DND-41 (cell line): ENCODE measurements at regions not wholly inside any gene's neighbourhood (a gene's known extent, or its start where the extent isn't known, plus 50 kb on each side); places are given as distances from the start of the nearest gene placed in this dataset.

Experiments
- EZH2 ChIP-seq: IDR thresholded peaks from 3 replicates; pipeline ENCODE4 v1.6.1; 2012; ENCODE audit warnings: borderline replicate concordance, low read depth, mild to moderate bottlenecking, moderate library complexity, low read length, inconsistent platforms; ENCODE audit not compliant: severe bottlenecking
- TF ChIP-seq, protein P1 (sequence below): IDR thresholded peaks from 2 replicates; pipeline ENCODE4 v1.5.1; 2012; ENCODE audit warnings: borderline replicate concordance, low read length, moderate library complexity, mild to moderate bottlenecking; ENCODE audit not compliant: poor library complexity, severe bottlenecking; ENCODE audit errors: extremely low read depth

DNA sequence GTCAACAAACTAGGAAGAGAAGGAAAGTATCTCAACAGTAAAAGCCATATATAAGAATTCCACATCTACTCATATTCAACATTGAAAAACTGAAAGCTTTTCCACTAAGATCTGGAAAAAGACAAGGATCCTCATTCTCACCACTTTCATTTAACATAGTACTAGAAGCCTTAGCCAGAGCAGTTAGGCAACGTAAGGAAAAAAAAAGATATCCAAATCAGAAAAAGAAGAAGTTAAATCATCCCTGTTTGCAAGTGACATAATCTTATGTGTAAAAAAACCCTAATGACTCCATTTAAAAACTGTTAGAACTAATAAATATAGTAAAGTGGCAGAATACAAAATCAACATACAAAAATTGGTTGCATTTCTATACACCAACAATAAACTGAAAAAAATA, 426.2 kb downstream of the BCAT1 start:
- TF ChIP-seq, protein P1, sequence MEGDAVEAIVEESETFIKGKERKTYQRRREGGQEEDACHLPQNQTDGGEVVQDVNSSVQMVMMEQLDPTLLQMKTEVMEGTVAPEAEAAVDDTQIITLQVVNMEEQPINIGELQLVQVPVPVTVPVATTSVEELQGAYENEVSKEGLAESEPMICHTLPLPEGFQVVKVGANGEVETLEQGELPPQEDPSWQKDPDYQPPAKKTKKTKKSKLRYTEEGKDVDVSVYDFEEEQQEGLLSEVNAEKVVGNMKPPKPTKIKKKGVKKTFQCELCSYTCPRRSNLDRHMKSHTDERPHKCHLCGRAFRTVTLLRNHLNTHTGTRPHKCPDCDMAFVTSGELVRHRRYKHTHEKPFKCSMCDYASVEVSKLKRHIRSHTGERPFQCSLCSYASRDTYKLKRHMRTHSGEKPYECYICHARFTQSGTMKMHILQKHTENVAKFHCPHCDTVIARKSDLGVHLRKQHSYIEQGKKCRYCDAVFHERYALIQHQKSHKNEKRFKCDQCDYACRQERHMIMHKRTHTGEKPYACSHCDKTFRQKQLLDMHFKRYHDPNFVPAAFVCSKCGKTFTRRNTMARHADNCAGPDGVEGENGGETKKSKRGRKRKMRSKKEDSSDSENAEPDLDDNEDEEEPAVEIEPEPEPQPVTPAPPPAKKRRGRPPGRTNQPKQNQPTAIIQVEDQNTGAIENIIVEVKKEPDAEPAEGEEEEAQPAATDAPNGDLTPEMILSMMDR, result no peak
- no peak for TF ChIP-seq EZH2
